IPS-15b (cell line): ENCODE measurements at regions not wholly inside any gene's neighbourhood (a gene's known extent, or its start where the extent isn't known, plus 50 kb on each side); places are given as distances from the start of the nearest gene placed in this dataset.

ENCODE experiments used
- H3K27me3 ChIP-seq: one replicate; pipeline ENCODE4 v1.6.1; 2013; ENCODE audit warnings: low read length; ENCODE audit not compliant: control insufficient read depth, insufficient read depth
- H3K36me3 ChIP-seq: one replicate; pipeline ENCODE4 v1.6.1; 2013; ENCODE audit warnings: low read length; ENCODE audit not compliant: control insufficient read depth, insufficient read depth
- H3K4me1 ChIP-seq: one replicate; pipeline ENCODE4 v1.6.1; 2013; ENCODE audit warnings: mild to moderate bottlenecking, low read length; ENCODE audit not compliant: control insufficient read depth, insufficient read depth
- H3K4me3 ChIP-seq: one replicate; pipeline ENCODE4 v1.5.1; 2013; ENCODE audit warnings: low read depth, low read length
- H3K9ac ChIP-seq: one replicate; pipeline ENCODE4 v1.6.1; 2013; ENCODE audit warnings: low read depth, mild to moderate bottlenecking, low read length
- H3K9me3 ChIP-seq: one replicate; pipeline ENCODE4 v1.6.1; 2013; ENCODE audit warnings: mild to moderate bottlenecking, low read length; ENCODE audit not compliant: control insufficient read depth, insufficient read depth

DNA sequence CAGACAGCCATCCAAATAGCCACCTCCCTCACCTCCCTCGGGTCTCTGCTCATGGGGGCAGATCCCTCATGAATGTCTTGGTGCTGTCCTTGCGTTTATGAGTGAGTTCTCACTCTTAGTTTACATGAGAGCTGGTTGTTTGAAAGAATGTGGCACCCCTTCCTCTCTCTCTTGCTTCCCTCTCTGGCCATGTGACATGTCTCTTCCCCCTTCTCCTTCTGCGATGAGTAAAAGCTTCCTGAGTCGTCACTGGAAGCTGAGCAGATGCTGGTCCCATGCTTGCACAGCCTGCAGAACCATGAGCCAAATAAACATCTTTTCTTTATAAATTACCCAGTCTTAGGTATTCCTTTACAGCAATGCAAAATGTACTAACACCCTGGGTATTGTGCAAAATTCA lies 208.7 kb downstream of the LACC1 start:
- H3K4me3 ChIP-seq: no peak overlapping the region
- no peaks in the 10 kb centered on the region for H3K4me1 ChIP-seq
- H3K27me3 ChIP-seq: no peaks in the 10 kb centered on the region
- H3K9me3 ChIP-seq: no peaks in the 10 kb centered on the region
- no peak overlapping the region for H3K9ac ChIP-seq
- H3K36me3 ChIP-seq: no peaks in the 10 kb centered on the region

DNA sequence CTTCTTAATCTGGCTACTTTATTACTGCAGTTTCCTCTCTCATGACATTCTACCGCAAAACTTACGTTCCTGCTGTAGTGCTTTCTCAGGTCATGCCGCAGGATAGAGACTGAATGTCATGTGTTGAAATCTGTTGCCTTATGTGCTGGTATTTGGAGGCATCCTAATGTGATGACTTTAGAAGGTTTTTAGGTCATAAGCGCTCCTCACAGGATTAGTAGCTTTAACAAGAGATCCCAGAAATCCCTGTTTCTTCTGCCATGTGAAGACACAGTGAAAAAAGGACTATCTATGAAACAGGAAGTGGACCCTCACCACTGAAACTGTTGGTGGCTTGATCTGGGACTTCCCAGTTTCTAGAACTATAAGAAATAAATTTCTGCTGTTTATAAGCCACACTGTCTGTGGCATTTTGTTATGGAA lies 209.3 kb downstream of the LACC1 start:
- Histone ChIP-seq H3K36me3 (no peaks in the 10 kb centered on the region), H3K4me3 (no peak overlapping the region), H3K4me1 (no peaks in the 10 kb centered on the region)

DNA sequence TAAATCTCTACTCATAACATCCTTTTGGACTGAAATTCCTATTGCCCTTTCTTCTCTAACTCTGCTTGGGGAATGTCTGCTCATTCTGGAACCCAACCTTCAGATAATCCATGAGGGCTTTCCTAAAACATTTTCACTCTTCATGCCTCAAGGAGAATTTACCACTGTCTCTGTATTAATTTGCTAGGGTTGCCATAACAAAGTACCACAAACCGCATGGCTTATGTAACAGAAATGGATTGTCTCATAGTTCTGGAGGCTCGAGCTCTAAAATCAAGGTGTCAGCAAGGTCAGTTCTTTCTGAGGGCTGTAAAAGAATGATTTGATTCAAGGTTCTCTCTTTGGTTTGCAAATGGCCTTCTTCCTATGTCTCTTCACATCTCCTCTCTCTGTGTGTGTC lies 209.7 kb downstream of the LACC1 start:
- no peak overlapping the region for H3K4me3 ChIP-seq
- H3K27me3 ChIP-seq: no peaks in the 10 kb centered on the region
- H3K9ac ChIP-seq: no peak overlapping the region
- H3K4me1 ChIP-seq: no peaks in the 10 kb centered on the region
- no peaks in the 10 kb centered on the region for H3K36me3 ChIP-seq
- H3K9me3 ChIP-seq: no peaks in the 10 kb centered on the region

More for the DNA sequence above, 209.3 kb downstream of the LACC1 start:
- Histone ChIP-seq H3K9me3 (no peaks in the 10 kb centered on the region), H3K27me3 (no peaks in the 10 kb centered on the region), H3K9ac (no peak overlapping the region)

- Histone ChIP-seq H3K9ac (no peak overlapping the region), H3K36me3 (no peaks in the 10 kb centered on the region), H3K27me3 (no peaks in the 10 kb centered on the region), H3K4me3 (no peak overlapping the region), H3K9me3 (no peaks in the 10 kb centered on the region), H3K4me1 (no peaks in the 10 kb centered on the region)
Observed at GRCh38 chr13:44092078-44092970, 212.6 kb downstream of the LACC1 start.

DNA sequence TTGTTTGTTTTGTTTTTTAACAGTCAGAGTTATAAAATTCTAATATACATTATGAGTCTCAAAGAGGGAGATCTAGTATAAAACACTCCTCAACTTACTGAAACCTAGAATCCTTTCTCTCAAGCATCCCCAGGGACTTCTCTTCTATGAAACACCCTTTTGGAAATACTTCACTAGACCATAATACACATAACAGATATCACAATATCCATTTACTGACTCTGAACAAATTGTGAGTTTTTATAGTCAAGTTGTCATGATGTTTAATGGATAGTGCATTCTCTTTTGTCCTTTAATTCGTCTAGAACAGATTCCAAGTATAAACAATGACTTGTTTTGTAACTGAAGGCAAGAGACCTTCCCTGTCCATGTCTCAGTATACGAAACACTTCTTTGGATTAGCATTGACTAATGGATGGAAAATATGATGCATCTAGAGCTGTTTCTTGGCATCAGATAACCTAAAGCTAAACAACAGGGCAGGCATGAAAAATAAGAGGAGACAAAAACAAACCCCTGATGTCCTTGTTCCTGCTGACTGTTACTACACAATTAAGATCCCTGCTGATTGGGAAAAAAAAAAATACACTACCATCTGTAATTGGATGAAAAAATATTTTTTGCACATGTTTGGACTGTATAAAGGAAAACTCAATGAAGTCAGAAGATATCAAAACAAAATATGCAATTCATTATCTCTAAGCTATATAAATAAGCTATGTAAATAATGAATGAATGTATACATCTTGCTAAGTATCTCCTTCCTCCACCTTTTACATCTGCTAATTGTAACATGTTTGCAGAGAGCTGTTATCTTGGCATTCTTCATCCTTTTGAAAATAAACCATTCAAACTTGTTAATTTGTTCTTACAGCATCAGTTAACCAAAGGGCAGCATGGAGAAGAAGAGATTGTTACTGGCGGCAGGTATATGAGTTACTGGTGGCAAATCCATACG lies 214.2 kb downstream of the LACC1 start:
- H3K4me1 ChIP-seq: no peaks in the 10 kb centered on the region
- no peaks in the 10 kb centered on the region for H3K9me3 ChIP-seq
- H3K36me3 ChIP-seq: no peaks in the 10 kb centered on the region
- no peak overlapping the region for H3K4me3 ChIP-seq
- H3K27me3 ChIP-seq: no peaks in the 10 kb centered on the region
- H3K9ac ChIP-seq: no peak overlapping the region

- H3K4me1 ChIP-seq: no peaks in the 10 kb centered on the region
- no peaks in the 10 kb centered on the region for H3K27me3 ChIP-seq
- H3K36me3 ChIP-seq: no peaks in the 10 kb centered on the region
- H3K9me3 ChIP-seq: no peaks in the 10 kb centered on the region
- no peak overlapping the region for H3K4me3 ChIP-seq
- no peak overlapping the region for H3K9ac ChIP-seq
Observed at GRCh38 chr13:44096901-44097300, 217.2 kb downstream of the LACC1 start.

DNA sequence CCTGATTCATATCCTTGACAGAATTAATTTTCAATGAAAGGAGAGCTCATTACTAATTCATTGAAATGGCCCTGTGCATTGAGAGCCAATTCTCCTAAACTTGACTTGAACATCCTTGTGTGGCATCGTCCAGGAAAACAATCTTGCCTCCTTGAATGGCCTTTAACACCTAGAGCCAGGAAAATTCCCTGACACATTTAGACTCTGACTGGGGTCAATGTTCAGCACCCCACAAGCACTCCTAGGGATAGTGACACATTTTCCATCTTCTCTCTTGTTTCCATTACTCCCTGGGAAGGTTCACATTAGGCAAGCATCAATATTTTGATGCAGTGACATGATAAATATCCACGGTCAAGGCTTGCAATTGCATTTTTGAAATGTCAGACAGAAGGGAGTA lies 218.9 kb downstream of the LACC1 start:
- H3K36me3 ChIP-seq: no peaks in the 10 kb centered on the region
- no peak overlapping the region for H3K4me3 ChIP-seq
- no peaks in the 10 kb centered on the region for H3K9me3 ChIP-seq
- no peaks in the 10 kb centered on the region for H3K4me1 ChIP-seq
- H3K27me3 ChIP-seq: no peaks in the 10 kb centered on the region
- no peak overlapping the region for H3K9ac ChIP-seq

DNA sequence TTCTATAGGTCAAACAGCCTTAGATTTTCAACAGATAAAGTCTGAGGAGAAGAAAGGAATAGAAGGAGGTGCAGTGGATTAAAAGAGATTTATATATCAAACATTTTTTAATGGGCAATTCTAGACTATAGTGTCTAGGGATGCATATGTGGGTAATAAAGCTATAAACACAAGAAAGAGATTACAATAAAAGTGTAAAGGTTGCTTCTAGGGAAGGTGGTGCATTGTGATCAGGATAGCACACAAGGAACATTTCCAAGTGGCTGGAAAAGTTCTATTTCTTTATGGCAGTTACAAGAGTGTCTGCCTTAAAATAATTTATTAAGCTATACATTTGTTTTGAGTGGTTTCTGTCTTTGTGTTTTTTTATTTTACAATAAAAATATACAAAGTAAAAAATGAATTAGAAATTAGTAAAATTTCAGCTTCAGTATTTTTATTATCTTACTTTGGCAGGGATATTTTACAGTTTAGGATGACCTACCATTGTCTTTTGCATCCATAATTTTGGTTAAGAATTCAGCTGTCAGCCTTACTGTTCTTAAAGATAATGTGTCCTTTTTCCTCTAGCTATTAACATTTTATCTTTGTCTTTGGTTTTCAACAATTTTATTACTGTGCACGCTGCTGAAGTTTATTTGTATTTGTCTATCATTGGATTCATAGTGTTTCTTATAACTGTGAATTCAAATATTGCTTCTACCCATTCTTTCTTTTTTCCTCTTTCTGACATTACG lies 221.8 kb downstream of the LACC1 start:
- no peaks in the 10 kb centered on the region for H3K36me3 ChIP-seq
- no peak overlapping the region for H3K9ac ChIP-seq
- no peak overlapping the region for H3K4me3 ChIP-seq
- peaks cover 5% of the 10 kb centered on the region for H3K4me1 ChIP-seq
- no peaks in the 10 kb centered on the region for H3K27me3 ChIP-seq
- H3K9me3 ChIP-seq: no peaks in the 10 kb centered on the region

- no peaks in the 10 kb centered on the region for H3K9me3 ChIP-seq
- peaks cover 5% of the 10 kb centered on the region for H3K4me1 ChIP-seq
- no peaks in the 10 kb centered on the region for H3K36me3 ChIP-seq
- H3K9ac ChIP-seq: no peak overlapping the region
- no peaks in the 10 kb centered on the region for H3K27me3 ChIP-seq
- H3K4me3 ChIP-seq: no peak overlapping the region
Observed at GRCh38 chr13:44103429-44104196, 223.9 kb downstream of the LACC1 start.

DNA sequence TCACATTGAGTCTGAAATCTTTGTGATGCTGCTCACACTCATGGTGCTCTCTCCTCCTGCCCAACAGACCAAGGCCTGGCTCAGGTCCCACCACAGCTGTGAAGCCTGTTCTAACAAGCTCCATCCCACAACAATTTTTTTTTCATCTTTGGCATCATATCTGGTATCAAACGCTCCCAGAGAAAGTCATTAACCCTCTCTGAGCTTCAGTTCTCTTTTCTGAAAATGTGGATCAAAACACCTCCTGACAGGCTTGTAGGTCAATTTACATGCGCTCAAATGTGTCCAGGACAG lies 224.4 kb downstream of the LACC1 start:
- H3K9ac ChIP-seq: no peak overlapping the region
- H3K4me3 ChIP-seq: no peak overlapping the region
- no peaks in the 10 kb centered on the region for H3K9me3 ChIP-seq
- no peaks in the 10 kb centered on the region for H3K36me3 ChIP-seq
- peaks cover 5% of the 10 kb centered on the region for H3K4me1 ChIP-seq
- H3K27me3 ChIP-seq: no peaks in the 10 kb centered on the region

DNA sequence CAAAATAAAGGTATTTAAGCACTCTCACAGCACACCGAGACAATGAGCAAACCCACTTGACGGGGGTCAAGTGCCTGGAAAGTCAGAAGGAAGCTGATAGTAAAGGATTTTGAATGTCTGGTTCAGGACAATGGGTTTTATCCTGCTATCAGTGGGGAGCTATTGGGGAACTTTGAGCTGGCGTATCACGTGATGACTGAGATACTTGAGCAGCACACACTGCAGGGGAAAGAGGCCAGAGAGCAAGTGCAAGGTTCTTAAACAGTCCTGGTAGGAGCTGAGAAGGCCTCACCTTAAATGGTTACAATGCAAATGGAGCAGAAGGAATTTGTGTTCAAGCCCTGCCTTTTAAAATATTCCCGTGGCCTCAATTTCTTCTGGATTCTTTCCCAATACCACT lies 225.3 kb downstream of the LACC1 start:
- Histone ChIP-seq H3K9ac (no peak overlapping the region), H3K9me3 (no peaks in the 10 kb centered on the region)

More for the DNA sequence above, 225.3 kb downstream of the LACC1 start:
- Histone ChIP-seq H3K36me3 (no peaks in the 10 kb centered on the region), H3K4me1 (peaks cover 5% of the 10 kb centered on the region), H3K4me3 (no peak overlapping the region), H3K27me3 (no peaks in the 10 kb centered on the region)
